Prostate gland (tissue), 2 donors: ENCODE measurements at regions not wholly inside any gene's neighbourhood (a gene's known extent, or its start where the extent isn't known, plus 50 kb on each side); places are given as distances from the start of the nearest gene placed in this dataset.
"Not testable (repeated sequence)": the region's sequence is repeated elsewhere in the genome, so short reads cannot be mapped to it uniquely, and the experiment has no call there.

Experiments used
- DNase-seq: peaks from one replicate; pipeline ENCODE4 v3.0.0-alpha.2; 2019; ENCODE audit warnings: low spot score
- H3K27ac ChIP-seq, 2 donors: fragments of 200-600 bp; sonication (generic); 2 replicates each; pipeline ENCODE4 v1.5.1; 2017 to 2019
- H3K27me3 ChIP-seq: fragments of 200-600 bp; sonication (generic); replicated peaks from 2 replicates; pipeline ENCODE4 v1.5.1; 2019; ENCODE audit not compliant: insufficient read depth
- H3K36me3 ChIP-seq, 2 donors: fragments of 200-600 bp; sonication (generic); 1 replicate in 1 of 2; 2 replicates in 1 of 2; pipeline versions ENCODE4 v1.5.1 to v1.8.1; 2017 to 2019
- H3K4me1 ChIP-seq: fragments of 200-600 bp; sonication (generic); replicated peaks from 2 replicates; pipeline ENCODE4 v1.5.1; 2019
- H3K4me3 ChIP-seq, 2 donors: fragments of 200-600 bp; sonication (generic); 2 replicates each; pipeline ENCODE4 v1.5.1; 2017 to 2019
- H3K9me3 ChIP-seq: fragments of 200-600 bp; sonication (generic); 2 replicates; pipeline ENCODE4 v1.5.1; 2017
- CTCF ChIP-seq, 4 experiments: fragments of 200-600 bp in 2 of 4; fragments of 450-650 bp in 2 of 4; sonication (generic) in 2 of 4; IDR thresholded peaks; 1 replicate in 3 of 4; 2 replicates in 1 of 4; pipeline ENCODE4 v1.5.1; 2016 to 2019; ENCODE audit warnings: antibody characterized with exemption in 4 of 4, mild to moderate bottlenecking in 2 of 4, moderate library complexity in 2 of 4
- POLR2A ChIP-seq: fragments of 450-650 bp; IDR thresholded peaks from one replicate; pipeline ENCODE4 v1.6.1; 2016; ENCODE audit warnings: antibody characterized with exemption, mild to moderate bottlenecking
- POLR2AphosphoS5 ChIP-seq: sonication (generic); formaldehyde crosslinking; IDR thresholded peaks from one replicate; pipeline ENCODE4 v1.6.1; 2017; ENCODE audit warnings: antibody characterized with exemption
- WGBS: methylation state at CpG from one replicate; pipeline ENCODE4 v1.1.5; 2018; 5-methylcytosine and 5-hydroxymethylcytosine counted together
- intact Hi-C: fragments of 100-400 bp; cut with DNase I; formaldehyde crosslinking; loops from one replicate; pipeline ENCODE4 v1.14.2; 2022

- WGBS, result 58% methylated on average over 2 of the region's 2 CpGs
- H3K9me3 ChIP-seq, result no peaks in the 10 kb centered on the region
- no peak for DNase-seq
- H3K36me3 ChIP-seq, result no peaks in the 10 kb centered on the region
- no peaks in the 10 kb centered on the region for H3K27me3 ChIP-seq
- H3K27ac ChIP-seq, result no peak overlapping the region
- H3K4me1 ChIP-seq, result no peaks in the 10 kb centered on the region
- TF ChIP-seq POLR2A (no peak), CTCF (IDR thresholded peaks at IDR 0.05) (no peak), POLR2AphosphoS5 (no peak)
- intact Hi-C loops, result no loop called here
- H3K4me3 ChIP-seq, result no peak overlapping the region
These were observed 177.1 kb upstream of the NOL4 start for GRCh38 chr18:34401775-34402174.

GRCh38 chr18:34407471-34407870 is 182.8 kb upstream of the NOL4 start:
- intact Hi-C loops, H3K27ac ChIP-seq, DNase-seq, H3K4me3 ChIP-seq, H3K36me3 ChIP-seq, H3K27me3 ChIP-seq, H3K9me3 ChIP-seq, H3K4me1 ChIP-seq: not testable (repeated sequence)
- 91% methylated on average over 12 of the region's 12 CpGs for WGBS

- DNase-seq, result no peak
- Histone ChIP-seq H3K36me3 (no peaks in the 10 kb centered on the region), H3K4me1 (no peaks in the 10 kb centered on the region), H3K27me3 (no peaks in the 10 kb centered on the region), H3K9me3 (no peaks in the 10 kb centered on the region), H3K27ac (no peak overlapping the region), H3K4me3 (no peak overlapping the region)
- WGBS, result 22% methylated on average over 1 of the region's 1 CpG
- no peak for TF ChIP-seq POLR2A
- no peak for TF ChIP-seq POLR2AphosphoS5
- no peak for TF ChIP-seq CTCF (IDR thresholded peaks at IDR 0.05)
- intact Hi-C loops, result no loop called here
These were observed 187.2 kb upstream of the NOL4 start for GRCh38 chr18:34411952-34412351.

- H3K4me1 ChIP-seq, result no peaks in the 10 kb centered on the region
- no peaks in the 10 kb centered on the region for H3K9me3 ChIP-seq
- 85% methylated on average over 4 of the region's 4 CpGs for WGBS
- H3K36me3 ChIP-seq, result no peaks in the 10 kb centered on the region
- TF ChIP-seq POLR2AphosphoS5, result no peak
- no peak for TF ChIP-seq POLR2A
- no peak for TF ChIP-seq CTCF (IDR thresholded peaks at IDR 0.05)
- no peak overlapping the region for H3K4me3 ChIP-seq
- no peak for DNase-seq
- no peak overlapping the region for H3K27ac ChIP-seq
- intact Hi-C loops, result no loop called here
- no peaks in the 10 kb centered on the region for H3K27me3 ChIP-seq
These were observed 206.3 kb upstream of the NOL4 start for GRCh38 chr18:34431042-34431441.

- no peak for DNase-seq
- H3K4me1 ChIP-seq, result no peaks in the 10 kb centered on the region
- TF ChIP-seq POLR2AphosphoS5, result no peak
- TF ChIP-seq POLR2A, result no peak
- TF ChIP-seq CTCF (IDR thresholded peaks at IDR 0.05), result no peak
- 80% methylated on average over 2 of the region's 2 CpGs for WGBS
- H3K4me3 ChIP-seq, result no peak overlapping the region
- H3K27ac ChIP-seq, result no peak overlapping the region
- intact Hi-C loops, result no loop called here
- H3K27me3 ChIP-seq, result no peaks in the 10 kb centered on the region
- no peaks in the 10 kb centered on the region for H3K36me3 ChIP-seq
- no peaks in the 10 kb centered on the region for H3K9me3 ChIP-seq
These were observed 219.9 kb upstream of the NOL4 start for GRCh38 chr18:34444622-34445021.

GRCh38 chr18:34448662-34449061 is 223.9 kb upstream of the NOL4 start:
- intact Hi-C loops, result no loop called here
- H3K4me3 ChIP-seq, result no peak overlapping the region
- no peaks in the 10 kb centered on the region for H3K36me3 ChIP-seq
- no peak overlapping the region for H3K27ac ChIP-seq
- H3K9me3 ChIP-seq, result no peaks in the 10 kb centered on the region
- no peak for TF ChIP-seq POLR2A
- TF ChIP-seq CTCF (IDR thresholded peaks at IDR 0.05), result no peak
- no peak for TF ChIP-seq POLR2AphosphoS5
- no peaks in the 10 kb centered on the region for H3K27me3 ChIP-seq
- no peaks in the 10 kb centered on the region for H3K4me1 ChIP-seq
- no peak for DNase-seq
